Neural crest cell (in vitro differentiated cells): ENCODE measurements at regions not wholly inside any gene's neighbourhood (a gene's known extent, or its start where the extent isn't known, plus 50 kb on each side); places are given as distances from the start of the nearest gene placed in this dataset.
A peak's percentile ranks its signal among the peaks of the same experiment; 100 is the strongest.

Source experiments
- DNase-seq: peaks from one replicate; pipeline ENCODE4 v3.0.0; 2021; ENCODE audit warnings: low read depth, mixed read lengths, low spot score
- H3K27ac Mint-ChIP-seq: one replicate; pipeline ENCODE4 v1.8.0; 2021; ENCODE audit warnings: mild to moderate bottlenecking, mixed read lengths; ENCODE audit not compliant: unreplicated experiment
- H3K27me3 Mint-ChIP-seq: 2 replicates; pipeline ENCODE4 v1.8.0; 2021; ENCODE audit warnings: low read depth, mild to moderate bottlenecking, mixed read lengths
- H3K36me3 Mint-ChIP-seq: 2 replicates; pipeline ENCODE4 v1.8.0; 2021; ENCODE audit warnings: low read depth, mild to moderate bottlenecking, mixed read lengths
- H3K4me1 Mint-ChIP-seq: 2 replicates; pipeline ENCODE4 v1.8.0; 2021; ENCODE audit warnings: mixed read lengths
- H3K4me3 Mint-ChIP-seq: one replicate; pipeline ENCODE4 v1.8.0; 2021; ENCODE audit warnings: mild to moderate bottlenecking, mixed read lengths
- H3K9me3 Mint-ChIP-seq: 2 replicates; pipeline ENCODE4 v1.8.0; 2021; ENCODE audit warnings: mixed read lengths
- CTCF ChIP-seq: fragments of 200-600 bp; sonication (generic); conservative IDR thresholded peaks from 2 replicates; pipeline ENCODE4 v1.5.0; 2021; ENCODE audit warnings: antibody characterized with exemption, mild to moderate bottlenecking

DNA sequence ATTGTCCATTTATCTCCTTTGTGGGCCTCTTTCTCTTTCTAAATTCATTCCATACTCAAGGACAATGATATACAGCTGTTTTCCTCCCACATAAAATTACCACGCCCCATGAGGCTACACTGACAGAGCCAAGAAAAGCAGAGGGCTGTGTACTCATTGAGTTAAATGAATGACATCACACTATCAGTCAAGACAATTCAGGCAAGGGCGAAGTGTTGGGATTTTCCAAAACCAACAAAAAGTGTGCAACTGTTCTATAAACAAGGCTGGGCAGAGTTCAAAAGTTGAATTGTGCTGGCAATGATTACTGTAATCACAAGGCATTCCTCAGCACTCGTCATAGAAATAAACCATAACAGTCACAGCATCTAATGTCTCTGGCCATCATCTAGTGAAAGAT, 799.6 kb upstream of the DIAPH2 start:
- DNase-seq = no peak
- Mint-ChIP-seq H3K36me3 (no peaks in the 10 kb centered on the region), H3K27ac (no peak overlapping the region), H3K4me1 (no peaks in the 10 kb centered on the region), H3K27me3 (no peaks in the 10 kb centered on the region), H3K9me3 (peaks cover 2% of the 10 kb centered on the region), H3K4me3 (no peak overlapping the region)
- no peak for TF ChIP-seq CTCF

DNA sequence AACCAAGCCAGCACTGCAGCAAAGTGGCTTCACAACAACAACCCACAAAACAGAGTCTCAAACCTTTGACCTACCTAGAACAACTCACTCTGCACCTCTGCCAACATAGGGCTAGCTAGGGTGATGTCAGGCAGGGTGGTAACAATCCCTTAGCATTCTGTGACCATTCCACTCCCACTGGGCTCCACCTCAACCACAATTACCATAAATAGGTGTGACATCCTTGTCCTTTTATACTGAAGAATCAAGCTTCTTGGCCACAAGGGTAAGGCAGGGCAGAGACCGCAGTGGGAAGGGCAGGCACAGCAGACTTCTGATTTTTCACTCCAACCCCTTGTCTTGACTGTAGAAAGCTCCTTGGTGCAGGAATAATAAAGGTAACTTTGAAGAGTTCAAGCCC, 795.4 kb upstream of the DIAPH2 start:
- no peaks in the 10 kb centered on the region for H3K27me3 Mint-ChIP-seq
- no peak overlapping the region for H3K27ac Mint-ChIP-seq
- H3K9me3 Mint-ChIP-seq = no peaks in the 10 kb centered on the region
- H3K4me1 Mint-ChIP-seq = no peaks in the 10 kb centered on the region
- DNase-seq = no peak
- no peak overlapping the region for H3K4me3 Mint-ChIP-seq
- TF ChIP-seq CTCF = no peak
- no peaks in the 10 kb centered on the region for H3K36me3 Mint-ChIP-seq

DNA sequence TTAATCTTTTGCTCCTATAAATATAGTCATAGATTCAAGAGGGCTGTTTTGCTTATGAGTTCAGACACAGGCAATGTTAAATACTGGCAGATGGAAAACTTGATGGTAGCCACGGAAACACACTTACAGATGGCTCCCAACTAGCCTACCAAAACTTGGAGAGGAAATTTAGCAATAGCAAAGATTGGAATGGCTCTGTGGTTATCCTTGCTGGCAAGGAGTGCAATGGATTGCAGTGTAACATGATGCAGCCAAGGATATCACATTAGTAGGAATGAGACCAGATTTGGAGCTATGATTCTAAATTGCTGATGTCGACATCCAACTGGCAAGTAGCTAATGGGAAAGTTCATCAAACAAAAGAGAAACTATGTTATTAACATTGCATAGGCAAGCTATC, 791.0 kb upstream of the DIAPH2 start:
- H3K27me3 Mint-ChIP-seq = no peaks in the 10 kb centered on the region
- DNase-seq = no peak
- TF ChIP-seq CTCF = no peak
- no peak overlapping the region for H3K4me3 Mint-ChIP-seq
- H3K9me3 Mint-ChIP-seq = no peaks in the 10 kb centered on the region
- no peaks in the 10 kb centered on the region for H3K36me3 Mint-ChIP-seq
- H3K4me1 Mint-ChIP-seq = no peaks in the 10 kb centered on the region
- no peak overlapping the region for H3K27ac Mint-ChIP-seq

DNA sequence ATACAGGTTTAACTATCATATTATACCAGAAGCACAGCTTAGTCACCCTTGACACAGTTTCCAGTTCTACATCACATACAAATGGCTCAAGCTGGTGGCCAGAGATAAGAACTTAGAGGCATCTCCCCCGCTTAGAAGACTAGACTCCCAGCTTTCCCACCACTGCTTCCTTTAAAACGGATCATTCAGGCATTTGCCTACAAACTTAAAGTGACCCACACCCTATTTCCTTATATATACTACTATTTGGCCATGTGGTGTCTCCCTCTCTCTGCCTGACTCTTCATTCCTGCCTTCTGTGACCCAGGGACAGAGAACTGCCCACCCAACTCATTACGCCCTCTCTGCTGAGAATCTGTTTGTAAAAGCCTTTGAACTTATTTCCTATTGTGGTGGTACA, 781.2 kb upstream of the DIAPH2 start:
- Mint-ChIP-seq H3K27ac (no peak overlapping the region), H3K27me3 (no peaks in the 10 kb centered on the region), H3K9me3 (no peaks in the 10 kb centered on the region), H3K4me1 (peaks cover 17% of the 10 kb centered on the region), H3K36me3 (no peaks in the 10 kb centered on the region), H3K4me3 (no peak overlapping the region)
- peak; percentile 15 for TF ChIP-seq CTCF
- DNase-seq = no peak

DNA sequence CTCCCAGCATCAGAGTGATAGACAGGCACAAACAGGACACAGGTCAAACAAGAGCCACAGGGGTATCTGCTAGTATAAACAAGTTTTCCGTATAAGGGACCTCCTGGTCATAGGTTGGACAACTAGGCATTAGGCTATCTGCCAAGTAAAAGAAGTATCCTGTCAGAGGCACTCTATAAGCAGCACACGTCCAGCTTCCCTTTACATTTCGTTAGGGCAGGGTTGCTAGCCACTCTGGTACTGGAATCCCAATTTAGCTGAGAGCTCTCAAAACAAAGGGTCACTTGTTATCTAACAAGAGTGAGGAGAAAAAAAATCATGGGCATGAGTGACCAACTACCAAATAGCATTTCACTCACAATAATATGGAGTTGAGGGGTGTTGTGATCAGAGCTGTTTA, 780.7 kb upstream of the DIAPH2 start:
- no peak for DNase-seq
- Mint-ChIP-seq H3K4me3 (no peak overlapping the region), H3K9me3 (no peaks in the 10 kb centered on the region), H3K27ac (no peak overlapping the region), H3K36me3 (no peaks in the 10 kb centered on the region), H3K4me1 (peaks cover 17% of the 10 kb centered on the region), H3K27me3 (no peaks in the 10 kb centered on the region)
- TF ChIP-seq CTCF = no peak

DNA sequence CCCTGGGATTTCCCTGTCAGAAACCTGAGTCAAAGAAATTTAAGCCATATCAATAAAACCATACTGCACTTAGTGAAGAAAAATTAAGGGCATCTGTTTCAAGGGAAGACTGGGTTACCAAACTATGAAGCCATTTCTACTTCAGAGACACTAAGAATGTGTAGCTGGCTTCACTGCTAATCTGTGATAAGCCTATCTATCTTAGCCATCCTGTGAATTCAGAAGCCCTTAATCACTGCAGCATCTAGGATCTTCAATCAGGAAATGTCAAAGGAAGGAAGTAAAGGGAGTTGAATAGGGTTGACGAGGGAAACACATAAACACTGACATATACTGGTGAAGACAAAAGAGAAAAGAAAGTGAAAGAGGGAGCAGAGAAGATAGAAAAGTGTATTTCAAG, 777.6 kb upstream of the DIAPH2 start:
- Mint-ChIP-seq H3K9me3 (no peaks in the 10 kb centered on the region), H3K36me3 (no peaks in the 10 kb centered on the region), H3K27me3 (no peaks in the 10 kb centered on the region), H3K4me3 (no peak overlapping the region), H3K27ac (no peak overlapping the region), H3K4me1 (peaks cover 17% of the 10 kb centered on the region)
- no peak for DNase-seq
- no peak for TF ChIP-seq CTCF
